ENCODE measurements at regions not wholly inside any gene's neighbourhood (a gene's known extent, or its start where the extent isn't known, plus 50 kb on each side); places are given as distances from the start of the nearest gene placed in this dataset.

DNA sequence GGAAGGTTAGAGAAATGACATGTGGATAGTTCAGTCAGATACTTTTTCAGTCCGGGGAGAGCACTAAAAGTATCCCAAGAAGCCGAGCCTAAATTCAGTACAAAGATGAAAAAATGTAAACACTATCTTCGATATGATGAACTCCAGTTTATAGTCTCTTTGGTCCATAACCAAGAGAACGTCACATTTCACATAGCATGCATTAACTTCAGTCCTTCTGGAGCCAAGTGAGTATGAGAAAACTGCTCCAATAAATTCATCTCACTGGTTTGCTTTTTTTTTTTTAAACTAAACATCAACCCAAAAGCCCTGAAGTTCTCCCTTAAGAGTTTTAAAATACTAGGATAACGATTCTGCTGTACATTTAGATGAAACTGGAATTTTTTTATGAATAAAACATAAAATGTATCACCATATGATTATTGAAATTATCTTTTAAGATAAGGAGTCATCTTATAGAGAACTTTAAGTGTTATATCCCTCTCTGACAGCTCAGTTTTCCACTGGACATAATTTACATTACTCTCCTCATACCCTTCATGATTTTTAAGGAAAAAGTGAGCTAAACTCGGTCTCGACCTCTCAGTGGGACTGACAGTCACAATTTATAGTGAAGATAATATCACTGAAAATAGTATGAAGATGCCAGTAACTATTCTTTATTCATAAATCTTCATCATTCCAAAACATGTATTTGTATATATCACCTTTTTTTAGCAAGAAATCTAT, 841.5 kb upstream of the FLRT2 start (continued):
- TF ChIP-seq ELF4 (CRISPR knock-in tag; IDR thresholded peaks at IDR 0.05; ENCODE audit: low read depth): no peak

DNA sequence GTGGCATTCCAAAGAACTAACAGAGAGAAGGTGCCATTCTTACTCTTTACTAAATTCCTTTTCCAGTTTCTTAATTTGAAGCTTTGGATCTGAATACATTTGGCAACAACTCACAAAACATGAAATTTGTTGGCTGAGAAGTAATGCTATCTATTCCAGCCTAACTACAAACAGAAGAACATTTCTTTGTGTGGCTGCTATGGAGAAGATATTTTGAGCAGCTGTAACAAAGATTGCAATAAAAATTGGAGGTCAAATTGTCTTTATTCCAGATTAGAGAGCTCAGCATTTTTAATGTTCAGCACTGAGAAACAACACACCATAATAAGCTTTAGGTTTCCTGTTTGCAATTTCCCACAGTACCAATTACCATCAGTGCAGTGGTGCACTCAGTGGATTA, 835.8 kb upstream of the FLRT2 start:
- ChIA-PET CTCF (no interaction called here), POLR2A (no interaction called here)
- H3K4me1 Mint-ChIP-seq: no peaks in the 10 kb centered on the region
- H3K27me3 Mint-ChIP-seq (ENCODE audit: low read depth): no peaks in the 10 kb centered on the region
- H3K9me3 Mint-ChIP-seq: no peaks in the 10 kb centered on the region
- H3K4me3 Mint-ChIP-seq: no peak overlapping the region
- DNase-seq (ENCODE audit: low spot score) (no peak), ATAC-seq (no peak)
- no peaks in the 10 kb centered on the region for H3K36me3 Mint-ChIP-seq
- H3K27ac Mint-ChIP-seq: no peak overlapping the region
- no peak for TF ChIP-seq NR2C2 (CRISPR knock-in tag; IDR thresholded peaks at IDR 0.05)

GRCh38 chr14:84704601-84705000, 825.3 kb upstream of the FLRT2 start:
- 0 out of 2 replicates have a peak, but pooled peaks cover 4% of the 10 kb centered on the region for H3K9me3 Mint-ChIP-seq
- H3K27ac Mint-ChIP-seq: no peak overlapping the region
- POLR2A ChIA-PET: no interaction called here
- no peaks in the 10 kb centered on the region for H3K36me3 Mint-ChIP-seq
- peaks cover 15% of the 10 kb centered on the region for H3K4me1 Mint-ChIP-seq
- DNase-seq (ENCODE audit: low spot score) (no peak), ATAC-seq (no peak)
- H3K27me3 Mint-ChIP-seq (ENCODE audit: low read depth): no peaks in the 10 kb centered on the region
- no peak overlapping the region for H3K4me3 Mint-ChIP-seq
- TF ChIP-seq ZNF423 (CRISPR knock-in tag; IDR thresholded peaks at IDR 0.05): no peak
- no peak for TF ChIP-seq RELA (CRISPR knock-in tag; IDR thresholded peaks at IDR 0.05; ENCODE audit: borderline replicate concordance)
- no peak for TF ChIP-seq TEAD1 (CRISPR knock-in tag; IDR thresholded peaks at IDR 0.05)
- TF ChIP-seq, protein P1, sequence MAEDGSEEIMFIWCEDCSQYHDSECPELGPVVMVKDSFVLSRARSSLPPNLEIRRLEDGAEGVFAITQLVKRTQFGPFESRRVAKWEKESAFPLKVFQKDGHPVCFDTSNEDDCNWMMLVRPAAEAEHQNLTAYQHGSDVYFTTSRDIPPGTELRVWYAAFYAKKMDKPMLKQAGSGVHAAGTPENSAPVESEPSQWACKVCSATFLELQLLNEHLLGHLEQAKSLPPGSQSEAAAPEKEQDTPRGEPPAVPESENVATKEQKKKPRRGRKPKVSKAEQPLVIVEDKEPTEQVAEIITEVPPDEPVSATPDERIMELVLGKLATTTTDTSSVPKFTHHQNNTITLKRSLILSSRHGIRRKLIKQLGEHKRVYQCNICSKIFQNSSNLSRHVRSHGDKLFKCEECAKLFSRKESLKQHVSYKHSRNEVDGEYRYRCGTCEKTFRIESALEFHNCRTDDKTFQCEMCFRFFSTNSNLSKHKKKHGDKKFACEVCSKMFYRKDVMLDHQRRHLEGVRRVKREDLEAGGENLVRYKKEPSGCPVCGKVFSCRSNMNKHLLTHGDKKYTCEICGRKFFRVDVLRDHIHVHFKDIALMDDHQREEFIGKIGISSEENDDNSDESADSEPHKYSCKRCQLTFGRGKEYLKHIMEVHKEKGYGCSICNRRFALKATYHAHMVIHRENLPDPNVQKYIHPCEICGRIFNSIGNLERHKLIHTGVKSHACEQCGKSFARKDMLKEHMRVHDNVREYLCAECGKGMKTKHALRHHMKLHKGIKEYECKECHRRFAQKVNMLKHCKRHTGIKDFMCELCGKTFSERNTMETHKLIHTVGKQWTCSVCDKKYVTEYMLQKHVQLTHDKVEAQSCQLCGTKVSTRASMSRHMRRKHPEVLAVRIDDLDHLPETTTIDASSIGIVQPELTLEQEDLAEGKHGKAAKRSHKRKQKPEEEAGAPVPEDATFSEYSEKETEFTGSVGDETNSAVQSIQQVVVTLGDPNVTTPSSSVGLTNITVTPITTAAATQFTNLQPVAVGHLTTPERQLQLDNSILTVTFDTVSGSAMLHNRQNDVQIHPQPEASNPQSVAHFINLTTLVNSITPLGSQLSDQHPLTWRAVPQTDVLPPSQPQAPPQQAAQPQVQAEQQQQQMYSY (CRISPR knock-in tag; IDR thresholded peaks at IDR 0.05): no peak
- TF ChIP-seq, protein P2, sequence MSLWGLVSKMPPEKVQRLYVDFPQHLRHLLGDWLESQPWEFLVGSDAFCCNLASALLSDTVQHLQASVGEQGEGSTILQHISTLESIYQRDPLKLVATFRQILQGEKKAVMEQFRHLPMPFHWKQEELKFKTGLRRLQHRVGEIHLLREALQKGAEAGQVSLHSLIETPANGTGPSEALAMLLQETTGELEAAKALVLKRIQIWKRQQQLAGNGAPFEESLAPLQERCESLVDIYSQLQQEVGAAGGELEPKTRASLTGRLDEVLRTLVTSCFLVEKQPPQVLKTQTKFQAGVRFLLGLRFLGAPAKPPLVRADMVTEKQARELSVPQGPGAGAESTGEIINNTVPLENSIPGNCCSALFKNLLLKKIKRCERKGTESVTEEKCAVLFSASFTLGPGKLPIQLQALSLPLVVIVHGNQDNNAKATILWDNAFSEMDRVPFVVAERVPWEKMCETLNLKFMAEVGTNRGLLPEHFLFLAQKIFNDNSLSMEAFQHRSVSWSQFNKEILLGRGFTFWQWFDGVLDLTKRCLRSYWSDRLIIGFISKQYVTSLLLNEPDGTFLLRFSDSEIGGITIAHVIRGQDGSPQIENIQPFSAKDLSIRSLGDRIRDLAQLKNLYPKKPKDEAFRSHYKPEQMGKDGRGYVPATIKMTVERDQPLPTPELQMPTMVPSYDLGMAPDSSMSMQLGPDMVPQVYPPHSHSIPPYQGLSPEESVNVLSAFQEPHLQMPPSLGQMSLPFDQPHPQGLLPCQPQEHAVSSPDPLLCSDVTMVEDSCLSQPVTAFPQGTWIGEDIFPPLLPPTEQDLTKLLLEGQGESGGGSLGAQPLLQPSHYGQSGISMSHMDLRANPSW (CRISPR knock-in tag; conservative IDR thresholded peaks at IDR 0.05; ENCODE audit: low read depth): no peak
- TF ChIP-seq ZNF232 (CRISPR knock-in tag; IDR thresholded peaks at IDR 0.05): no peak
- no peak for TF ChIP-seq MYBL2 (CRISPR knock-in tag; IDR thresholded peaks at IDR 0.05)
- TF ChIP-seq FOXP1 (CRISPR knock-in tag; IDR thresholded peaks at IDR 0.05; ENCODE audit: borderline replicate concordance): no peak
- TF ChIP-seq ATF6 (CRISPR knock-in tag; IDR thresholded peaks at IDR 0.05): no peak
- TF ChIP-seq ZNF532 (CRISPR knock-in tag; IDR thresholded peaks at IDR 0.05; ENCODE audit: borderline replicate concordance): no peak
- TF ChIP-seq, protein P3, sequence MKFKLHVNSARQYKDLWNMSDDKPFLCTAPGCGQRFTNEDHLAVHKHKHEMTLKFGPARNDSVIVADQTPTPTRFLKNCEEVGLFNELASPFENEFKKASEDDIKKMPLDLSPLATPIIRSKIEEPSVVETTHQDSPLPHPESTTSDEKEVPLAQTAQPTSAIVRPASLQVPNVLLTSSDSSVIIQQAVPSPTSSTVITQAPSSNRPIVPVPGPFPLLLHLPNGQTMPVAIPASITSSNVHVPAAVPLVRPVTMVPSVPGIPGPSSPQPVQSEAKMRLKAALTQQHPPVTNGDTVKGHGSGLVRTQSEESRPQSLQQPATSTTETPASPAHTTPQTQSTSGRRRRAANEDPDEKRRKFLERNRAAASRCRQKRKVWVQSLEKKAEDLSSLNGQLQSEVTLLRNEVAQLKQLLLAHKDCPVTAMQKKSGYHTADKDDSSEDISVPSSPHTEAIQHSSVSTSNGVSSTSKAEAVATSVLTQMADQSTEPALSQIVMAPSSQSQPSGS (CRISPR knock-in tag; IDR thresholded peaks at IDR 0.05; ENCODE audit: borderline replicate concordance, low read depth): no peak
- TF ChIP-seq JAZF1 (CRISPR knock-in tag; IDR thresholded peaks at IDR 0.05): no peak
- no peak for TF ChIP-seq NR3C1 (CRISPR knock-in tag; conservative IDR thresholded peaks at IDR 0.05; ENCODE audit: low read depth)
- no peak for TF ChIP-seq NR1H2 (CRISPR knock-in tag; IDR thresholded peaks at IDR 0.05)
- TF ChIP-seq ZSCAN18 (CRISPR knock-in tag; IDR thresholded peaks at IDR 0.05): no peak
- CTCF ChIA-PET: no interaction called here

Measured in WTC11 (cell line).